ENCODE measurements at regions not wholly inside any gene's neighbourhood (a gene's known extent, or its start where the extent isn't known, plus 50 kb on each side); places are given as distances from the start of the nearest gene placed in this dataset.
"Not testable (repeated sequence)": the region's sequence is repeated elsewhere in the genome, so short reads cannot be mapped to it uniquely, and the experiment has no call there.

DNA sequence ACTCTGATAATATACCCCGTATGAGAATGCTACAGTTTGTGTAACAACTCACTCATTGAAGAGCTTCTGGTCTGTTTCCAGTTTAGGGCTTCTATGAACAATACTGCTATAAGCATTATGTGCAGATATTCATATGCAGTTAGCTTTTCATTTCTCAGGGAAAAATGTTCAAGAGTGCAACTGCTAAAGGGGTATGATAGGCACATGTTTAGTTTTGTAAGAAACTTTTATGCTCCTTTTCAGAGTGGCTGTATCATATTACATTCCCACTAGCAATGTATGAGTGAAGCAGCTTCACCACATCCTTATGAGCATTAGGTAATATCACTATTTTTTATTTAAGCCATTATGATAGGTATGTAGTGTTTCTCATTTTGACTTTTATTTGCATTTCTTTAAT, 182.6 kb upstream of the CXCL12 start:
- DNase-seq (ENCODE audit: low read depth): no peak

DNA sequence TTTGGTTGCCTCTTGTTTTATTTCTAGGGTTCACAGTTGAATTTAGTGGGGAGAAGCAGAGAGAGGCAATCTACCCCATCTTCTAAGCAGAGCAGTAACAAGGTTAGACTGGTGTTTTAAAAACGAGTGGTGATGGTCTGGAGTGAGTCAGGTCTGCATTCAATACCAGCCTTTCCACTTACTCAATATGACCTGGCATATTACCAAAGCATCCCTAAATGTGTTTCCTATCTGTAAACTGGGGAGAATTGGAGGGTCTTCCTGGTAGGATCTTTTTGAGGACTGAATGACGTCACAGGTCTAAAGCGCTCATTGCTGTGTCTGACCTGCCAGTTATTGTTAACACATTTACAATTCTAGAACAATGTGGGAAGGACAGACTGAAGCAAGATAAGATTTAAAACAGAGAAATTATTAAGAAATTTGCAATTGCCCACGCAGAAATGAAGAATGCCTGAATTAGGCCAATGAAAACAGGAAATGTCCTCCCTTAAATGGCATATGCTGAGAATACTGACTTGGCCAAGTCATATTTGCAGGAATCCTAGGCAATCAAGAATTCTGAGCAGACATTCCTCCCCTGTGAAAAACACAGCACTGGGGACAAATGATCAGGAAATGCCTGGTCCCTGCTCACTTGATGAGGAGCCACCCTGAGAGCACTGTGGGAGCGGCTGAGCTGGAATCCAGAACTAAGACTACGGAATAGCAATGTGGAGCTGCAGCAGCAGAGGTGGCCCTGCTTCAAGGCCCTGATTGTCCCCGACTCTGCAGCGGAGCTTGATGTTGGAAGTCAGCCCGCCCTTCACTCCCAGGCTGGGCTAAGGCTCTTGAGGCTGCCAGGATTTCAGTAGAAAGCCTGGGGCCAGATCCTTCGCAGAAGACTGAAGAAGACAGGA, 184.5 kb upstream of the CXCL12 start:
- no peak for DNase-seq (ENCODE audit: low read depth)

DNA sequence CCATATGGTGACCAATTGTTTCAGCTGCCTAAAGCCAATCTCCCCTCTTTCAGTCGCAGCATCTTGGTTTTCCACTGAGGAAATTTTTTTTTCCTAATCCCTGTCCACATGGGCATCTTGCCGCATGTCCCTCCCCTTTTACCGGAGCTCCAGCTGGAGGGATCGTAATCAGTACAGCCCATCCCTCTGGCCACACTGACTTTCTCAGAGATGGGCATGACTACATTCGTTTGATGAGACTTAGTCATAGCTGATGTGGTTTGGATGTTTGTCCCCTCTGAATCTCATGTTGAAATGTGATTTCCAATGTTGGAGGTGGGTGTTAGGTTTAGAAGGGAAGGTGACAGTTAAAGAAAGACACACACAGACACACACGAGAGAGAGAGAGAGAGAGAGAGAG, 186.8 kb upstream of the CXCL12 start:
- no peak for DNase-seq (ENCODE audit: low read depth)

DNA sequence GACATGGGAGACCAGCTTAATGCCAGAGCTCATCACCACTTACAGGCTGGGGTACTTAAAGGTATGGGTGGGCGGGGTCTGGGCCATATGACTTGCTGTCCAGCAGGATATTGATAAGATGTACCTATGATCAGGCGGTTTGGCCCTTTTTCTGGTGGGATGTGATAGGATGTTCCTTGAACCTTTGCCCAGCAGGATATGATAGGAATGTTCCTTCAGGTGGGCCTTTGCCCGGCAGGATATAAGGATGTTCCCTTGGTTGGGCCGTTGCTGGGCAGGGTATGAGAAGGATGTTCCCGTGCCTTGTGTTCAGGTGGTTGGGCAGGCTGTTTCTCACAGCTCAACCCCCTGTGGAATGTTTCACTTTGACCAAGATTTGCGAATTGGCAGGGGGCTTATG, 187.2 kb upstream of the CXCL12 start:
- no peak for DNase-seq (ENCODE audit: low read depth)

DNA sequence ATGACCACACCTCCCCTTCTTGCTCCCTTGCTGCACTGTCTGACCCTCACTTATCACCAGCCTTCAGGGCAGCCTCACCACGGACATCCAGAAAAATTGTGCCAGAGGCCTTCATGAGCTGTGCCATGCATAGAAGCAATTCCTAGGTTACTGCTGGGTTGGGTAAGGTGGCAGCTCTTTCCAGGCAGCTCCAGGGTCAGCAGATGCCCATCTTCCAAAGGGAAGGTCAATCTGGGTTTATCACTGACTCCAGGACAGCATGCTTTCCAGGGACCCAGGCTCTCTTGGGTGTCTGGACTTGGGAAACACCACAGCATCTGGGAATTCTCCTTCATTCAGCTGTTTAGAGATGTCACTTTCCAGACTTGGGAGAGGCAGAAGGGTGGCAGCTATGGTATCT, 188.9 kb upstream of the CXCL12 start:
- no peak for DNase-seq (ENCODE audit: low read depth)

DNA sequence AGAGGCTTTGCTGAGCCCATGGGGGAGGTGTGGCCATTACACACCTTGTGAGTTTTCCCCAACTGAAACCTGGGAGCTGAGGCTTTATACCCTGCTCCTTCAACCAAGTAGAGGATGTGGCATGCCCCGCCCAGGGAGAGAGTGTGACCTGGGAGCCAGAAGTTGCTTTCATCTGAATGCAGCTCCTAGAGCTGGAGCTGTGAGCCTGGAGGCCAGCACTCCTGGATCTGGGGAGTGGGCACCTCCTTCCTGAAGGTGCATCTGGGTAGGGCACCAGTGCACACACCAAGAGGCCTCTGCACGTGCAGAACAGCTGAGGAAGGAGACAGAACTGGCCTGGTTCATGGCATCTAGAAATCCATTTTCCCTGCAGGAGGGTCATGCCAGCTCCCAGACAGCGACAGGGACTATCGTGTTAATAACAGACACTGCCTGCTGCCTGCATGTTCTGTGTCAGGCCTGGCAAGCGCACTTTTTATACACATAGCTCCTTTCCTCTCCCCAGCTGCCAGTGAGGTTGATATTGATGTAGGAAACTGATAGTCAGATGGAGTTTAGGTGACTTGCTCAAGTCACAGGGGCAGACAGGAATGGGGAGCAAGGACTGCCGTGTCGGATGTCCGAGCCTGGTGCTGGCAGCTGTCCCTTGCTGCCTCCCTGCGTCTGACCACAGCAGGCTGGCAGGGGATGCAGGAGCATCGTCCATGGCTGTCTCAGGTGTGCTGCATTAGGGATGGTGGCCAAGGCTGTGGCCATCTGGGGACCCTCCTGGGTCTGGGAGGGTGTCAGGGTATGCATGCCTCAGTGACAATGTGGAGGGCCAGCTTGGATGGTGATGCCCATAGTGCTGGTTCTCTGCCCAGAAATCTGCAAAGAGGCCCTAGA, 189.9 kb upstream of the CXCL12 start:
- DNase-seq (ENCODE audit: low read depth): no peak

DNA sequence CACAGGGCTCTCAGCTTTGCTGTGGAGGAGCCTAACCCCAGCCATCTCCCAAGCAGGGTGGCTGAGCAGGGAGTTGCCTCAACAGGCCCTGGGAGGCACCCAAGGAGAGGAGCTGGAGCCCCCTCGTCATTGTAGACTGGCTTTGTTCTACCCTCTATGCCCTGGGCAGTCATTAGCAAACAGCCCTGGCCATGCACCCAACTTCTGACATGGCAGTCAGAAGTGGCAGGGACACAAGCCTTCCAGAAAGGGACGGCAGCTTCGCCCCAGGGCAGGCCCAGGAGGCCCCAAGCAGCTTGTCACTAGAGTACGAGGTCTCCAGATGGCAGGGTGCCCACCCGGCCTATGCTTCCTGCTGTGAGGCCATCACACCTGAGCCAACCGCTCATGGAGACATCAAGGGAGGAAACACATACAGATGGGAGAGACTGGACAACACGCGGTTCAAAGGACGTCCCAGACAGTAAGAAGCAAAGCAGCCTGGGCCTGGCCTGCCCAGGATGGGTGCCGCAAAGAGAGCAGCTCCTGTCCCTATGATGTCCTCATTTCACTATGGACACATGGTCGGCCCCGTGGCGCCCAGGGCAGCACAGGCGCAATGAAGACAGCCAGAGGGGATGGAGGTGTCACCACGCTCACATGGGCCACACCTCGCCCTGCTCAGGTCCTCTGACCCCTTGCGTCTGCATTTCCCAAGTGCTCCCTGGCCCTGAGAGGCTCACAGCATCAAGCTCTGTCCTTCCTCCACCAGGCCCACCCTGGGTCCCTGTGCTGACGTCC, 190.9 kb upstream of the CXCL12 start:
- no peak for DNase-seq (ENCODE audit: low read depth)

DNA sequence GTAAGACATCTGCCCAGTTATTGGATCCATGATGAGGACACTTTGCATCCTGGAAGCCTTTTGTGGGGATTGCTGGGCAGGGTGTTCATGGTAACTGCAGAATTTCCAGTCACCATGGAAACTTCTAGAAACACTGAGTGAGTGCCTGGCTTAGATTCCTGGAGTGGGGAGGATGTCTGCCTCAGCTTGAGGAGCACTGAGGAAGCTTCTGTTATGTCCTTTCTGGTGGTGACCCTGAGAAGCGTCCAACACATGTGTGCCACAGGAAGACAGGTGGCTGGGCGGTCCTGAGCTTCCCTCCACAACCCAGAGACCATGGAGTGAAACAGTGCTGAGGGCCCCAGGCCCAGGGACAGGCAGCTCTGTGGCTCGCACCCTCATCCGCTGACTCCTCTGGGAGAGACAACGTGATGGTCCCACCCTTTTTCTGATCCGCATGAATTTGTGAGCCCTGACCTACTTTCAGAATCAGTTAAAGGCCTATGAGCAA, 191.8 kb upstream of the CXCL12 start:
- DNase-seq (ENCODE audit: low read depth): peak; percentile 16

DNA sequence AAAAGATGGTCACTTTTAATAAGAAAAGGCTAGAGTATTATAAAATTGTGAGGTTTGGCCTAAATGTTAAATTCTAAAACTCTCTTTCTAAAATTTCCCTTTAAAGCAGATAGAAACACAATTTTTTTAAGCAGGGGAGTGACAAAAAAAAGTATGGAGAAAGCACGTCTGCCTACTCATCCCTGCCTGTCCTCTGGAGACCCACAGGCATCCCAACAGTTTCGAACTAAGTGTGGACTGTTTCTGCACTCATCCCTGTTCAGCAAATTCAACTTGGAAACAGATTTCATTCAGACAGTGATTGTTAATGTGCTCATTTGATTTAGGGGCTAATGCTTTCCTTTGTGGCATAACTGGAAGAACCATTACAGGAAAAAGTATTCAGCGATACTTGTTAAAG, 192.6 kb upstream of the CXCL12 start:
- no peak for DNase-seq (ENCODE audit: low read depth)

DNA sequence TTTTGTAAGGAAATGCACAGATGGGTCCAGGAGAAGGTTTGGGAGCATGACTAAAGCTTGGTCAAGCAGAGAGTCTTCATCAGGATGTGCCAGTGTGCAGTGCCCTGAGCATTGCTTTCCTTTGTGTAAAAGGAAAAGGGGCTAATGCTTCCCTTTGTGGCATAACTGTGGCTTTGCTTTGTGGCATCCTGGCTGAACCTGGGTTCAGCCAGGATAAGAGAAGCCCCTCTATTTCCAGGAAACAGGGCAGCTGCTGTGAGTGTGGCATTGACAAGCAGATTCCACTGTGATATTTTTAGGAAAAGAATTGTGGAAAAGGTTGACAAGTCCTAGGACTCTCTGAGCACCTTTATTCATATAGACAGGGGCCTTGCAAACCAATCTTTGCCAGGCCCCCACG, 193.4 kb upstream of the CXCL12 start:
- DNase-seq (ENCODE audit: low read depth): no peak

DNA sequence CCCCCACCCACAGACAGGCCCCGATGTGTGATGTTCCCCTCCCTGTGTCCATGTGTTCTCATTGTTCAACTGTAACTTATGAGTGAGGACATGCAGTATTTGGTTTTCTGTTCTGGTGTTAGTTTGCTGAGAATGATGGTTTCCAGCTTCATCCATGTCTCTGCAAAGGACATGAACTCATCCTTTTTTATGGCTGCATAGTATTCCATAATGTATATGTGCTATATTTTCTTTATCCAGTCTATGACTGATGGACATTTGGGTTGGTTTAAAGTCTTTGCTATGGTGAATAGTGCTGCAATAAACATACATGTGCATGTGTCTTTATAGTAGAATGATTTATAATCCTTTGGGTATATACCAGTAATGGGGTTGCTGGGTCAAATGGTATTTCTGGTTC, 194.1 kb upstream of the CXCL12 start:
- DNase-seq (ENCODE audit: low read depth): not testable (repeated sequence)

DNA sequence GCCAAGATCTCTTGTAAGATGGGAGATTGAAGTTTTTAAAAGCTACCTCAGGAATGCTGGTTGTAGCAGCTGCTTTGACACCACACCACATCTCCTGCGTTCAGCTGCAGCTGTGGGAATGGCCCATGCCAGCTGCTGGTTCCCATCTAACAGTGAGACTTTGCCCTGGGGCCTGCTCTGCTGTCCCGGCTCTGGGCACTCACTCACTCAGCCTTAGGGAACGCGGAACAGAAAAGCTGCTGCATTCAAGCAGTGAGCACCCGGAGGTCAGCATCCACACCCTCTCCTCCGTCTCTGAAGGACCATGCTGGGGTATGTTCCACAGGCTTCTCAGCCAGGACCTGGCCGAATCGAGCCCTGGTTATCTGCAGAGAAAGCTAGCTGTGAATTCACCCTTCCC, 197.1 kb upstream of the CXCL12 start:
- DNase-seq (ENCODE audit: low read depth): no peak

DNA sequence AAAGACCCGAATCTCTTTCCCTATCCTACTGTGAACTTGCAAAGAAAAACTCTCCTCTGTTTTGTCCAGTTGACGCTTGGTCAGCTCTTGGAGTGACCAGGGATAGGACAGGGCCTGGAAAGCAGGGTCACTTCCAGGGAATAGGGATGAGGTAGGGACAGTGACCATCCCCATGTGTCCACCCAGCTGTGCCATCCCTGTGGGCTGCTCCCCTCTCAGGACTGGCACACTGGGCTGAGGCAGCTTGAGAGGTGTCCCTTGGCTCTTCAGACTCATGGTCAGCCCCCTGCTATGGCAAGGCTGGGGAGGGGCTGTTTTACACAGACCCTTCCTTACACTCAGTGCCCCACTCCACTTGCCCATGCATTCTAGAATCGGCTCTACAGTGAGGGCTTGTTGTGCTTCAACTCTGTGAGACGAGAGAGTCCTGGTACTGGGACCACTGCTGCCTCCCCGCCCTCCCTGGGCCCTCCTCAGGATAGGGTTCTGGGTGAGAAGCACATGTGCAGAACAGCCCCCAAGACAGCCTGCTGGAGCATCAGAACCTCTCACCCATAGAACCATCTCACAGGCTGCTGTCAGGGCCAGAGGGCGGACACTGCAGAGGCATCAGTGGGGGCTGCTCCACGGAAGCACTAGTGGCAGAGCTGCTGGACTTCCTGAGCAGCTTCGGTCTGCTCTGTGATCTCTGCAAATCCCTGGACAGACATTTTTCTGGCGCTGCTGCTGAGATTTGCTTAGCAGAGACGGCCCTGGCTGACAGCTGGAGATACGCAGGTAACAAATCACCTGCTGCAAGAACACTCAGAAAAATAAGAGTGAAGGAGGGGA, 202.8 kb upstream of the CXCL12 start:
- DNase-seq (ENCODE audit: low read depth): no peak

DNA sequence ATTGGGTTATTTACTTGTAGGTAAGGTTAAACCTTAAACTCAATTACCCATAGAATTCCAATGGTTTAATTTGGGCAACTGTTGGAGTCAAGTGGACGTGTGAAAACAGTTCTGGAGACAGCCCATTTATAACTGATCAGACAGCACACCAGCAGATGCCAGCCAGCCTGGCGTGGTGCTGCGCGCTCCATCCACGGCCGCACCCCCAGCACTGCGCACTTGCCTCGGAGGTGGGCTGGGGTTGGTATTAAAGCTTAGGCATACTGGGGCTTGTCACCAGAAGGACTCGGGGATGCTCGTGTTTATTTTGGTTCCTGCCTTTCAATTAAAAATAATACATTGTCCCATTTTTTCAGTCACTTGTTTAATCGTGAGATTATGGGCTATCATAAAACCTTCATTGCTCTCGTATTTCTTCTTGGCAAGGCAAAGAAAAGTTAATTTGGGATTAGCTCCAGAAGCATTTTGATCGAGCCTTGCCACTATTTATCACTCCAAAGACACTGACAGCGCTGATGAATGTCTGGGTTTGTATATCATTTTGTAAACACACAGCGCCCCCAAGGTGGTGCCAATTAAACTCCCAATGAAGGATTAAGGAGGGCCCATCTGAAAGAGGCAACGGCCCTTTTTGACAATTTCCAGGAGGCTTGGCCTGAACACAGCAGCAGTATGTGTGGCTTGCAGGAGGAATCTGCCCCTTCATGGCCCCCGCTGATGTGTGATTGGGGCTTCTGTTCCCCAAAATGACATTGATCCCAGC, 204.5 kb upstream of the CXCL12 start:
- no peak for DNase-seq (ENCODE audit: low read depth)

DNA sequence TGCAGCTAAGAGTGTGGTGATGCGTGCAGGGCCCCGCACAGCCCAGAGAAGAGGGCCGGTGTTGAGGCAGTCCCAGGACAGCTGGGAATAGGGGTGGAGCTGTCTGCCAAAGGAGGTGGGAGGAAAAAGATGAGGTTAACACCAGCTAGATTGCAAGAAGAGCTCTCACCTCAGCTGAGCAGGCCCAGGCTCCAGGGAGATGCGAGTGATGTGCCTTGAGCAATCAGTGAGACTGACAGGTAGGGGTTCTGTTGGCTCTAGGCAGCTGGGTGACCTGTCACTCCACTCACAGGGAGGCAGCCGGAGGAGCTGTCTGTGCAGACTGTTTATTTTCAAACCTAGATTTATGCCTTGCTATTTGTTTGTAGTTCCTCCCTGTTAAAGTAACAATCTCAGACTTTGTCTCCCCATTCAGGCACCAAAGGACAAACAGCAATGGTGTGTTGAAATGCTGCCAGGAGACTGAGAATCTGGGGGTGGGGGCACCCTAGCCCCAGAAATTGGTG, 205.1 kb upstream of the CXCL12 start:
- no peak for DNase-seq (ENCODE audit: low read depth)

DNA sequence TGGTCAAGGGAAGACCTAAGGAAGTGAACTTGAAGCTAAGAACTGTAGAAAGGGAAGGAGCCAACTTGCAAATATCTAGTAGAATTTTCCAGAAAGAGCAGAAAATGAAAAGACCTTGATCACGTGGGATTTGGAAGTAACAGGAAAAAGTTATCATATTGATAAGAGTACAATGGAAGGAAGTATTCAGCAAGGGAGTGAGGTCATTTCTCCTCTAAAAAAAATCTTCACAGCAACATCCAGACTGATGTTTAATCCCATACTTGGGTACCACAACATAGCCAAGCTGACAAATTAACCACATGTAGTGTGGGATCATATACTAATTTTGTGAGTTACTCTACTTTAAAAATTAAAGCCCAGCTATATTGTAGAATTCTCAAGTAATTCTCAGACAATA, 207.0 kb upstream of the CXCL12 start:
- DNase-seq (ENCODE audit: low read depth): no peak

DNA sequence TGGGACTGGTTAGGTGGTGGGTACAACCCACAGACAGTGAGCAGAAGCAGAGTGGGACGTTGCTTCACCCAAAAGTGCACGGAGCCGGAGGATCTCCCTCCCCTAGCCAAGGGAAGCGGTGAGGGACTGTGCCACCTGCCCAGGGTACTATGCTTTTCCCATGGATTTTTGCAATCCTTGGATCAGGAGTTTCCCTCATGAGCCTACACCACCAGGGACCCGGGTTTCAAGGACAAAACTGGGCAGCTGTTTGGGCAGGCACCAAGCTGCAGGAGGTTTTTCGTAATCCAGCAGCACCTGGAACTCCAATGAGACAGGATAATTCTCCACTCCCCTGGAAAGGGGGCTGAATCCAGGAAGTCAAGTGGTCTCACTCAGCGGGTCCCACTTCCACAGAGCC, 209.1 kb upstream of the CXCL12 start:
- DNase-seq (ENCODE audit: low read depth): no peak

DNA sequence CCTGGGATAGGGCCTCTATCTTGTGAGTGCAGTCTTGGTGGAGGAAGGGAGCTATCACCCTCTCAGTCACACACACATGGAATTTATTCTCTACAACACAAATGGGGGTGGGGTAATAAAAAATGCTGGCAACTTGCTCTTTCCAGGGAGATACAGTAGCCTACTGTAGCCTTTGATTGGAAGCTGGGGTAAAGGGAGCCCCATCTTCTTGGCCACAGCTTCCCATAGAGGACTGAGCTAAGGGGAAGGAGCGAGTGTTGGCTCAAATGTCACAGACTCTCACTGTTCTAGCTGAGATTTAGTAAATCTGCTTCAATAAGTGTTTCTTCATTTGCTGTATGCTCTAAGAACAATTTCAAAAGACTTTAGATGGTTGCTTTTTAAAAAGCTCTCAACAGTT, 222.2 kb upstream of the CXCL12 start:
- no peak for DNase-seq (ENCODE audit: low read depth)

DNA sequence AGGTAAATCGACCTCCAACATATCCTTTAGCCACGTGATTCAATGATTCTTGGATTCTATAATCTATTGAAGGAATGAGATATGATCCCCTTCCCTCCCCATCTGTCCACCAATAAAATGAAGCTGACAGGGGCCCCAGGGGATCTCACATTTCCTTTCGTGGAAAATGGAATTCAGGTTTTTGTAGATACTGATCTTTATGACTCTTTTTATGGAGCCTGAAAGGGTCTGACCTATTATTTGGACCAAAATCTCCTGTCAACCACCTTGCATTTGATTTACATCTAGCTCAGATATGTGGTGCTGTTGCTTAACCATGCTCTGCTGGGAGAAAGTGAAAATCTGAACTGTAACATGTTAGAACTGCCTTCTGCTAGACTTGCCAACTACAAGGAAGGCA, 234.0 kb upstream of the CXCL12 start:
- DNase-seq (ENCODE audit: low read depth): no peak

DNA sequence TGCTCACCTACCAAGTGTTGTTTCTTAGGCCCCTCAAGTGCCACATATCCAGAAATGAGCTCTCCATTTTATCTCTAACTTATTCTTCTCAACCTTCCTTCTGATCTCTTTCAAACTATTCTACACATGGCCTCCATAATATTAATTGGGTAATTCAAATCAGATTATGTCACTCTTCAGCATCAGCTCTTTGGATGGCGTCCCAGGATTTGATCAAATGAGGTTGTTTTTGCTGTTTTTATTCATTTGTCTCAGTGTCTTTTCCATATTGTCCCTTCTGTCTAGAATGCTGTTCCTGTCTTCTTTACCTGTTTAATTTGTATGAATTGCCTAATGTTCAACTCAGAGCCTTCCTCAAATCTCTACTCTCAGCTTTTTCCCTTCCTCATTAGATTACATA, 234.6 kb upstream of the CXCL12 start:
- no peak for DNase-seq (ENCODE audit: low read depth)

All from activated T-helper 9 cell treated with anti-CD3 and anti-CD28 coated beads, Interleukin-2, amount 50 U/mL, for 16 hours (primary cell).